HG03196 (cell line): ENCODE measurements at regions not wholly inside any gene's neighbourhood (a gene's known extent, or its start where the extent isn't known, plus 50 kb on each side); places are given as distances from the start of the nearest gene placed in this dataset.

Experiments used
- ATAC-seq: cut with Tn5 transposase; IDR thresholded peaks from one replicate; pipeline ENCODE4 v1.9.1; 2021; ENCODE audit not compliant: unreplicated experiment

- no peak for ATAC-seq
Measured at GRCh38 chr12:74981541-74981940, 228.1 kb downstream of the KCNC2 start.

- no peak for ATAC-seq
Measured at GRCh38 chr12:74983917-74984316, 225.7 kb downstream of the KCNC2 start.

- no peak for ATAC-seq
Measured at GRCh38 chr12:74984631-74985030, 225.0 kb downstream of the KCNC2 start.

GRCh38 chr12:74985293-74985985 is 224.2 kb downstream of the KCNC2 start:
- no peak for ATAC-seq

- no peak for ATAC-seq
Measured at GRCh38 chr12:74985986-74986319, 223.7 kb downstream of the KCNC2 start.

GRCh38 chr12:74988156-74988555 is 221.5 kb downstream of the KCNC2 start:
- ATAC-seq = no peak
